GM10248 (cell line): ENCODE measurements at regions not wholly inside any gene's neighbourhood (a gene's known extent, or its start where the extent isn't known, plus 50 kb on each side); places are given as distances from the start of the nearest gene placed in this dataset.

Experiments
- CTCF ChIA-PET: fragments of 300-600 bp; sonication (Branson Sonifier 250); formaldehyde crosslinking; extraction: SDS; loops from one replicate; lab custom pipeline; 2021; ENCODE audit warnings: antibody characterized with exemption; lab: Yijun Ruan, JAX
- POLR2A ChIA-PET: fragments of 350-650 bp; sonication (Branson Sonifier 250); formaldehyde crosslinking; extraction: SDS; loops from one replicate; lab custom pipeline; 2020; ENCODE audit warnings: antibody characterized with exemption; lab: Yijun Ruan, JAX
- DNase-seq: peaks from one replicate; pipeline ENCODE4 v3.0.0; 2012; ENCODE audit errors: extremely low spot score
- TF ChIP-seq, protein P1 (sequence below): IDR thresholded peaks from 2 replicates; pipeline ENCODE4 v1.5.1; 2012; ENCODE audit warnings: mild to moderate bottlenecking, low read depth; ENCODE audit errors: extremely low read depth, missing control alignments, control extremely low read depth

DNA sequence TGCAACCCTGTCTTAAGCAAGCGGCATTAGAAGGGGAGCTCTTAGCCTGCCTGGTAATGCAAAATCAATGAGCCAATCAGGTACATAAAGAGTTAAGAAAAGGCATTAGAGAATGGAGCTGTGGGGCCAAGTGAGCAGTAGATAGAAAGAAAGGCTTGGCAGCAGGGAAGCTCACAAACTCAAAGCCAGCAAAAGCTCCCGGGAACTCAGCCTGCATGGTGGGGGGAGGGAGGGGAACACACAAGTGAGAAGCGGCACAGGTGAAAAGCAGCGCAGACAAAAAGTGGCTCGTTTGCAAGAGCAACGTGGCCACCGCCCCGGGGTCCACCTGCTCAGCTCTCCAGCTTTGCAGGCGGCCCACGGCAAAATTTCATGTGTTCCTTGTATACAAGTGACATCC is 818.5 kb downstream of the FAM133A start:
- TF ChIP-seq, protein P1, sequence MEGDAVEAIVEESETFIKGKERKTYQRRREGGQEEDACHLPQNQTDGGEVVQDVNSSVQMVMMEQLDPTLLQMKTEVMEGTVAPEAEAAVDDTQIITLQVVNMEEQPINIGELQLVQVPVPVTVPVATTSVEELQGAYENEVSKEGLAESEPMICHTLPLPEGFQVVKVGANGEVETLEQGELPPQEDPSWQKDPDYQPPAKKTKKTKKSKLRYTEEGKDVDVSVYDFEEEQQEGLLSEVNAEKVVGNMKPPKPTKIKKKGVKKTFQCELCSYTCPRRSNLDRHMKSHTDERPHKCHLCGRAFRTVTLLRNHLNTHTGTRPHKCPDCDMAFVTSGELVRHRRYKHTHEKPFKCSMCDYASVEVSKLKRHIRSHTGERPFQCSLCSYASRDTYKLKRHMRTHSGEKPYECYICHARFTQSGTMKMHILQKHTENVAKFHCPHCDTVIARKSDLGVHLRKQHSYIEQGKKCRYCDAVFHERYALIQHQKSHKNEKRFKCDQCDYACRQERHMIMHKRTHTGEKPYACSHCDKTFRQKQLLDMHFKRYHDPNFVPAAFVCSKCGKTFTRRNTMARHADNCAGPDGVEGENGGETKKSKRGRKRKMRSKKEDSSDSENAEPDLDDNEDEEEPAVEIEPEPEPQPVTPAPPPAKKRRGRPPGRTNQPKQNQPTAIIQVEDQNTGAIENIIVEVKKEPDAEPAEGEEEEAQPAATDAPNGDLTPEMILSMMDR: no peak
- ChIA-PET CTCF (no interaction called here), POLR2A (no interaction called here)
- no peak for DNase-seq

DNA sequence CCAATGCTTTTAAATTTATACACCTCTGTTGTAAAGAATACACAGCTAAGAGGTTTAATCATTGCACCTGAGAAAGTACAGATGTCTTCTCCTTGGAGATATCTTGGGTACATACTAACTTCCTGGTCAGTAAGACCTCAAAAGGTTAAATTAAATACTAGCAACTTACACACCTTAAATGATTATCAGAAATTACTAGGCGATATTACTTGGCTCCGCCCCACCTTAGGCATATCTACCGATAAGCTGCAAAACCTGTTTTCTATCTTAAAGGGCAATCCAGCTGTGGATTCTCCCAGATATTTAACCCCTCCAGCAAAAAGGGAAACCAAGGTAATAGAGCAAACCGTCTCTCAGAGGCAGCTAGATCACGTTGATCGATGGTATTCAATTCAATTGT is 819.4 kb downstream of the FAM133A start:
- CTCF ChIA-PET: no interaction called here
- TF ChIP-seq, protein P1: no peak
- no peak for DNase-seq
- POLR2A ChIA-PET: no interaction called here

DNA sequence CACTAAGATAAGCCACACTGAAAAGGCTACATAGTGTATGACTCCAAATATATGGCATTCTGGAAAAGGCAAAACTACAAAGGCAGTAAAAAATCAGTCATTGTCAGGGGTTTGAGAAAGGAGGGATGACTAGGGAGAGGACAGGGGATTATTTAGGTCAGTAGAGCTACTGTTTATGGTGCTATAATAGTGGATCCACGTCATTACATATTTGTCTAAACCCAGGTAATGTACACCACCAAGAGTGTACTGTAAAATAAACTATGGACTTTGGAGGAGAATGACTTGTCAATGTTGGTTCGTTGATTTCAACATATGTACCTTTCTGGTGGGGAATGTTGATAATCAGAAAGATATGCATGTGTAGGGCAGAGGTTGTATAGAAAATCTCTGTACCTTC is 837.6 kb downstream of the FAM133A start:
- POLR2A ChIA-PET: no interaction called here
- CTCF ChIA-PET: no interaction called here
- DNase-seq: no peak
- TF ChIP-seq, protein P1: no peak

- TF ChIP-seq, protein P1: no peak
- POLR2A ChIA-PET: no interaction called here
- no peak for DNase-seq
- CTCF ChIA-PET: no interaction called here
Measured at GRCh38 chrX:94515009-94515408, 841.0 kb downstream of the FAM133A start.

GRCh38 chrX:94524867-94525266 is 850.9 kb downstream of the FAM133A start:
- TF ChIP-seq, protein P1: no peak
- POLR2A ChIA-PET: no interaction called here
- no peak for DNase-seq
- CTCF ChIA-PET: no interaction called here

- TF ChIP-seq, protein P1: no peak
- ChIA-PET CTCF (no interaction called here), POLR2A (no interaction called here)
- no peak for DNase-seq
Measured at GRCh38 chrX:94545722-94546121, 871.7 kb downstream of the FAM133A start.

- ChIA-PET CTCF (no interaction called here), POLR2A (no interaction called here)
- DNase-seq: no peak
- TF ChIP-seq, protein P1: no peak
Measured at GRCh38 chrX:94551831-94552230, 877.8 kb downstream of the FAM133A start.
